Liver (tissue), 8 donors: ENCODE measurements at regions not wholly inside any gene's neighbourhood (a gene's known extent, or its start where the extent isn't known, plus 50 kb on each side); places are given as distances from the start of the nearest gene placed in this dataset.

Experiments
- DNase-seq: peaks from one replicate; pipeline ENCODE4 v3.0.0-alpha.2; 2017; ENCODE audit warnings: low spot score
- H3K27ac ChIP-seq, 2 donors: one replicate each; pipeline ENCODE4 v1.7.0; 2013; ENCODE audit warnings: inconsistent platforms in 2 of 2, low read length in 2 of 2, control low read depth in 1 of 2, low read depth in 1 of 2, mild to moderate bottlenecking in 1 of 2
- H3K27me3 ChIP-seq, 4 donors: one replicate each; pipeline versions ENCODE4 v1.6.1 to v1.7.0; 2013; ENCODE audit warnings: low read length in 3 of 4, inconsistent platforms in 1 of 4, mild to moderate bottlenecking in 1 of 4, moderate library complexity in 1 of 4; ENCODE audit not compliant: control insufficient read depth in 4 of 4, insufficient read depth in 4 of 4
- H3K36me3 ChIP-seq, 4 donors: one replicate each; pipeline versions ENCODE4 v1.6.1 to v1.7.0; 2013; ENCODE audit warnings: low read length in 3 of 4, mild to moderate bottlenecking in 3 of 4, low read depth in 1 of 4, moderate library complexity in 1 of 4; ENCODE audit not compliant: control insufficient read depth in 4 of 4, insufficient read depth in 3 of 4
- H3K4me1 ChIP-seq, 4 donors: one replicate each; pipeline versions ENCODE4 v1.6.1 to v1.7.0; 2013; ENCODE audit warnings: low read length in 3 of 4, mild to moderate bottlenecking in 3 of 4, moderate library complexity in 1 of 4; ENCODE audit not compliant: control insufficient read depth in 4 of 4, insufficient read depth in 4 of 4
- H3K4me3 ChIP-seq, 3 donors: one replicate each; pipeline versions ENCODE4 v1.6.1 to v1.7.0; 2013; ENCODE audit warnings: low read length in 3 of 3, control low read depth in 1 of 3, low read depth in 1 of 3, mild to moderate bottlenecking in 1 of 3
- H3K9ac ChIP-seq, 2 donors: one replicate each; pipeline ENCODE4 v1.7.0; 2013; ENCODE audit warnings: low read length in 2 of 2, mild to moderate bottlenecking in 2 of 2, moderate library complexity in 2 of 2, control low read depth in 1 of 2, low read depth in 1 of 2
- H3K9me3 ChIP-seq, 4 donors: one replicate each; pipeline versions ENCODE4 v1.6.1 to v1.7.0; 2013; ENCODE audit warnings: low read length in 3 of 4; ENCODE audit not compliant: control insufficient read depth in 4 of 4
- EGR1 ChIP-seq, 2 donors: IDR thresholded peaks; 2 replicates each; pipeline ENCODE4 v1.6.1; 2016 to 2018; ENCODE audit warnings: antibody characterized with exemption in 2 of 2, low read depth in 2 of 2
- FOXA2 ChIP-seq: IDR thresholded peaks from 2 replicates; pipeline ENCODE4 v1.6.1; 2016; ENCODE audit warnings: antibody characterized with exemption
- GABPA ChIP-seq, 2 donors: IDR thresholded peaks in 1 of 2; conservative IDR thresholded peaks in 1 of 2; 2 replicates each; pipeline ENCODE4 v1.6.1; 2016; ENCODE audit warnings: antibody characterized with exemption in 2 of 2, mild to moderate bottlenecking in 1 of 2, moderate library complexity in 1 of 2
- JUND ChIP-seq, 2 donors: IDR thresholded peaks; 2 replicates each; pipeline ENCODE4 v1.6.1; 2016; ENCODE audit warnings: antibody characterized with exemption in 2 of 2
- RAD21 ChIP-seq, 2 donors: IDR thresholded peaks; 2 replicates each; pipeline ENCODE4 v1.6.1; 2016; ENCODE audit warnings: antibody characterized with exemption in 2 of 2, mild to moderate bottlenecking in 2 of 2
- SP1 ChIP-seq: IDR thresholded peaks from 2 replicates; pipeline ENCODE4 v1.6.1; 2018; ENCODE audit warnings: antibody characterized with exemption, mild to moderate bottlenecking
- TAF1 ChIP-seq: conservative IDR thresholded peaks from 2 replicates; pipeline ENCODE4 v1.6.1; 2016; ENCODE audit warnings: antibody characterized with exemption, mild to moderate bottlenecking
- YY1 ChIP-seq: IDR thresholded peaks from 2 replicates; pipeline ENCODE4 v1.6.1; 2016; ENCODE audit warnings: antibody characterized with exemption, mild to moderate bottlenecking
- WGBS: extraction: QIAGEN DNeasy Blood & Tissue Kit; methylation state at CpG from one replicate; pipeline ENCODE4 v1.1.7; 2013; 5-methylcytosine and 5-hydroxymethylcytosine counted together
- TF ChIP-seq, protein P1 (sequence below): IDR thresholded peaks from 2 replicates; pipeline ENCODE4 v1.6.1; 2016; ENCODE audit warnings: antibody characterized with exemption
- TF ChIP-seq, protein P2 (sequence below): fragments of 150-350 bp; IDR thresholded peaks from 2 replicates; pipeline ENCODE4 v1.5.1; 2017; ENCODE audit warnings: improper control_type of control experiment, low read depth, low read length; ENCODE audit not compliant: missing input control
- TF ChIP-seq, protein P3 (sequence below): IDR thresholded peaks from 2 replicates; pipeline ENCODE4 v1.6.1; 2016; ENCODE audit warnings: antibody characterized with exemption, mild to moderate bottlenecking
- donor health status: healthy.
- donor health status: healthy.
- donor health status: healthy.
- donor health status: healthy.
- donor health status: healthy.

DNA sequence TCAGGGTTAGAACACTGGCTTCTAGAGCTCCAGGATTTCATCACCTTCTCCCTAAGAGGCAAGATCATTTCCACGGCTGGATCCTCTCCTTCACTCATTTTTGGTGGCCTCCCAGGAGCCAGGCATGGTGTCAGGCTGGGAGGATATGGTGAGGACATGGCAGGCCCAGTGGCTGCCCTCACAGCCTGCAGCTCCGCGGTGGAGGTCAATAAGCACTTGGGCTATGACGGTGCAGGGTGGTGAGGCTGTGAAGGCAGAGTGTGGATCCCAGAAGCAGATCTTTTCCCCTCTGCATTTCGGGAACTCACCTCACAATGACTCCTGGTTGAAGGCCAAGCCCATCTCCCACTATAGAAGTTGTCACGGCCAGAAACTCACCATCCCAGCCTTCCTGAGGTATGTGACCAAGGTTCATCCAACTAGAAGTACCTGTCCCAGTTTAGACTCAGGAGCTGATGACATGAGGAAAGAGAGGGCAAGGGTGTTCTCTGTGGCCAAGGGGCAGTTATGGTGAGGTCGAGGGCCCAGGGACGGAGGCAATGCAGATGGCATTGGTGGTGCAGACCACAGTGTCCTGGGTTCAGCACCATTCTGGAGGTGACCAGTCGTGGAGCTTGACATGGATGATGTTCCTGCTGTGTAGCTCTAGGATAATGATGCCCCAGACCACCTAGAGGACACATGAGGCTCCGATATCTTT lies 100.1 kb upstream of the SMAD3 start:
- TF ChIP-seq, protein P1, sequence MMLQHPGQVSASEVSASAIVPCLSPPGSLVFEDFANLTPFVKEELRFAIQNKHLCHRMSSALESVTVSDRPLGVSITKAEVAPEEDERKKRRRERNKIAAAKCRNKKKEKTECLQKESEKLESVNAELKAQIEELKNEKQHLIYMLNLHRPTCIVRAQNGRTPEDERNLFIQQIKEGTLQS, result no peak
- TF ChIP-seq GABPA (IDR thresholded peaks at IDR 0.05 in 1 of 2, conservative IDR thresholded peaks at IDR 0.05 in 1 of 2), result no peak
- no peak for TF ChIP-seq JUND (IDR thresholded peaks at IDR 0.05)
- no peak for TF ChIP-seq SP1
- no peak for TF ChIP-seq YY1
- TF ChIP-seq TAF1, result no peak
- TF ChIP-seq, protein P2, sequence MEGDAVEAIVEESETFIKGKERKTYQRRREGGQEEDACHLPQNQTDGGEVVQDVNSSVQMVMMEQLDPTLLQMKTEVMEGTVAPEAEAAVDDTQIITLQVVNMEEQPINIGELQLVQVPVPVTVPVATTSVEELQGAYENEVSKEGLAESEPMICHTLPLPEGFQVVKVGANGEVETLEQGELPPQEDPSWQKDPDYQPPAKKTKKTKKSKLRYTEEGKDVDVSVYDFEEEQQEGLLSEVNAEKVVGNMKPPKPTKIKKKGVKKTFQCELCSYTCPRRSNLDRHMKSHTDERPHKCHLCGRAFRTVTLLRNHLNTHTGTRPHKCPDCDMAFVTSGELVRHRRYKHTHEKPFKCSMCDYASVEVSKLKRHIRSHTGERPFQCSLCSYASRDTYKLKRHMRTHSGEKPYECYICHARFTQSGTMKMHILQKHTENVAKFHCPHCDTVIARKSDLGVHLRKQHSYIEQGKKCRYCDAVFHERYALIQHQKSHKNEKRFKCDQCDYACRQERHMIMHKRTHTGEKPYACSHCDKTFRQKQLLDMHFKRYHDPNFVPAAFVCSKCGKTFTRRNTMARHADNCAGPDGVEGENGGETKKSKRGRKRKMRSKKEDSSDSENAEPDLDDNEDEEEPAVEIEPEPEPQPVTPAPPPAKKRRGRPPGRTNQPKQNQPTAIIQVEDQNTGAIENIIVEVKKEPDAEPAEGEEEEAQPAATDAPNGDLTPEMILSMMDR, result no peak
- no peak for TF ChIP-seq EGR1 (IDR thresholded peaks at IDR 0.05; ENCODE audit: low read depth in 2 of 2)
- DNase-seq, result no peak
- Histone ChIP-seq H3K27me3 (no peaks in the 10 kb centered on the region), H3K9ac (no peak overlapping the region), H3K27ac (no peak overlapping the region), H3K4me1 (no peaks in the 10 kb centered on the region), H3K4me3 (no peak overlapping the region), H3K36me3 (no peaks in the 10 kb centered on the region), H3K9me3 (no peaks in the 10 kb centered on the region)
- 93% methylated on average over 10 of the region's 10 CpGs for WGBS

DNA sequence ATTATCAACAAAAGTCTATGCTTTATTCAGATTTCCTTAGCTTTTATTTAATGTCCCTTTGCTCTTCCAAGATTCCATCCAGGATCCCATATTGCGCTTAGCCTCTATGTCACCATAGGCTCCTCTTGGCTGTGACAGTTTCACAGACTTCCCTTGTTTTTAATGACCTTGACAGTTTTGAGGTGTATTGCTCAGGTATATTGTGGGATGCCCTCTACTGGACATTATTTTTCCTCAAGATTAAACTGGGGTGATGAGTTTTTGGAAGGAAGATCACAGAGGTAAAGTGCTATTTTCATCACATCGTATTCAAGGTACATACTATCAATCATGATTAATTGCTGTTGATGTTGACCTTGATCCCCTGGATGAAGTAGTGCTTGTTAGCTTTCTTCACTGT lies 99.1 kb upstream of the SMAD3 start:
- TF ChIP-seq, protein P3, sequence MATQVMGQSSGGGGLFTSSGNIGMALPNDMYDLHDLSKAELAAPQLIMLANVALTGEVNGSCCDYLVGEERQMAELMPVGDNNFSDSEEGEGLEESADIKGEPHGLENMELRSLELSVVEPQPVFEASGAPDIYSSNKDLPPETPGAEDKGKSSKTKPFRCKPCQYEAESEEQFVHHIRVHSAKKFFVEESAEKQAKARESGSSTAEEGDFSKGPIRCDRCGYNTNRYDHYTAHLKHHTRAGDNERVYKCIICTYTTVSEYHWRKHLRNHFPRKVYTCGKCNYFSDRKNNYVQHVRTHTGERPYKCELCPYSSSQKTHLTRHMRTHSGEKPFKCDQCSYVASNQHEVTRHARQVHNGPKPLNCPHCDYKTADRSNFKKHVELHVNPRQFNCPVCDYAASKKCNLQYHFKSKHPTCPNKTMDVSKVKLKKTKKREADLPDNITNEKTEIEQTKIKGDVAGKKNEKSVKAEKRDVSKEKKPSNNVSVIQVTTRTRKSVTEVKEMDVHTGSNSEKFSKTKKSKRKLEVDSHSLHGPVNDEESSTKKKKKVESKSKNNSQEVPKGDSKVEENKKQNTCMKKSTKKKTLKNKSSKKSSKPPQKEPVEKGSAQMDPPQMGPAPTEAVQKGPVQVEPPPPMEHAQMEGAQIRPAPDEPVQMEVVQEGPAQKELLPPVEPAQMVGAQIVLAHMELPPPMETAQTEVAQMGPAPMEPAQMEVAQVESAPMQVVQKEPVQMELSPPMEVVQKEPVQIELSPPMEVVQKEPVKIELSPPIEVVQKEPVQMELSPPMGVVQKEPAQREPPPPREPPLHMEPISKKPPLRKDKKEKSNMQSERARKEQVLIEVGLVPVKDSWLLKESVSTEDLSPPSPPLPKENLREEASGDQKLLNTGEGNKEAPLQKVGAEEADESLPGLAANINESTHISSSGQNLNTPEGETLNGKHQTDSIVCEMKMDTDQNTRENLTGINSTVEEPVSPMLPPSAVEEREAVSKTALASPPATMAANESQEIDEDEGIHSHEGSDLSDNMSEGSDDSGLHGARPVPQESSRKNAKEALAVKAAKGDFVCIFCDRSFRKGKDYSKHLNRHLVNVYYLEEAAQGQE, result no peak
- TF ChIP-seq FOXA2, result no peak
- no peak for TF ChIP-seq JUND (IDR thresholded peaks at IDR 0.05)
- peak in 1 of 2 donors; percentile 43 for TF ChIP-seq RAD21 (IDR thresholded peaks at IDR 0.05)
- no peak for DNase-seq
- H3K27me3 ChIP-seq, result no peaks in the 10 kb centered on the region
- no peak overlapping the region for H3K27ac ChIP-seq
- H3K4me1 ChIP-seq, result no peaks in the 10 kb centered on the region
- no peak overlapping the region for H3K9ac ChIP-seq
- H3K36me3 ChIP-seq, result no peaks in the 10 kb centered on the region
- no peaks in the 10 kb centered on the region for H3K9me3 ChIP-seq
- 95% methylated on average over 2 of the region's 2 CpGs for WGBS
- no peak overlapping the region for H3K4me3 ChIP-seq
